ENCODE measurements at regions not wholly inside any gene's neighbourhood (a gene's known extent, or its start where the extent isn't known, plus 50 kb on each side); places are given as distances from the start of the nearest gene placed in this dataset.

DNA sequence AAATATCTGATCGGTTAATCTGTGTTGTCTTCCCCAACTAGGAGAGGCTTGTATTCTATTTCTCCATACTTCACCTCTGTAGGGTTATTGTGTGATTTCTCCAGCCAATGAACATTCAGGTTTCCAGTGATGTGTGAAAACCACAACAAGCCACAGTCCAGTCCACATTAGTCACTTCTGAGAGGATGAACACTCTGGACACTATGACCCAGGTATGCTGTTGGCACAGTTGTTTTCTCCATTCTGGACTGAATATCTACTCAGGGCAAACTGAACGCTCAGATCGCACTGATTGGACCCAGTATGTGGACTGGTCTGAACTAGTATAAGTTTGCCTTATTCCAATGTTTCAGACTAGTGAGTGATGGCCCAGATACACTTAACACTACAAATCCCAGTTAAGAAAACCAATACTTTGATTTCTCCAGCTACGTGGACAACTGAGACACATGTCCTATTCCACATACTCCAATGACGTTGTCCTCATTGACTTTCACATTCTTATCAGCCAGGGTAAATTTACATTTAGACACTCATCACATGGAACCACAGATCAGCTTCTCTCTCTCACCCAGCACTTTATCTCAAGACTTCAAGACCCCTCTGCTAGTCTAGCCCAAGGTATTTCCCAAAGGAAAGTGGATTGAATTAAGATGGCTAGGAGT lies 587.4 kb upstream of the SGO1 start:
- no peaks in the 10 kb centered on the region for H3K36me3 ChIP-seq (ENCODE audit: control insufficient read depth in 2 of 4, insufficient read depth in 4 of 4, low read length in 3 of 4)
- H4K5ac ChIP-seq (ENCODE audit: insufficient read length, low read depth, low read length), result no peak overlapping the region
- H2BK120ac ChIP-seq (replicated peaks; ENCODE audit: low read depth, low read length), result no peak overlapping the region
- H3K27ac ChIP-seq (ENCODE audit: low read depth, low read length), result no peak overlapping the region
- no peak overlapping the region for H2AFZ ChIP-seq (ENCODE audit: low read length)
- no peak overlapping the region for H2AK5ac ChIP-seq (ENCODE audit: low read depth, low read length)
- ChIA-PET CTCF (ENCODE audit: partially characterized antibody) (interaction anchor here (0.9 kb wide), 1 partner anchor 131 kb away, joined by 3 read pairs; no protein-coding TSS in a partner anchor), POLR2A (ENCODE audit: partially characterized antibody) (no interaction called here)
- H3K23ac ChIP-seq (ENCODE audit: insufficient read length), result no peak overlapping the region
- no peaks in the 10 kb centered on the region for H3K9me3 ChIP-seq (ENCODE audit: insufficient read depth in 2 of 2, low read depth in 1 of 2, low read length in 1 of 2)
- no peak overlapping the region for H3K14ac ChIP-seq (ENCODE audit: insufficient read length)
- no peaks in the 10 kb centered on the region for H3K4me1 ChIP-seq (replicated peaks in 1 of 4; ENCODE audit: control insufficient read depth in 3 of 4, insufficient read depth in 4 of 4, low read length in 3 of 4)
- H4K91ac ChIP-seq (replicated peaks; ENCODE audit: insufficient read length, low read length), result no peak overlapping the region
- no peak overlapping the region for H3K9ac ChIP-seq (replicated peaks in 1 of 4; ENCODE audit: extremely low read depth in 1 of 4, low read depth in 3 of 4, low read length in 3 of 4)
- H4K8ac ChIP-seq (ENCODE audit: extremely low read depth, insufficient read depth, low read length), result no peak overlapping the region
- no peak overlapping the region for H3K4ac ChIP-seq (replicated peaks; ENCODE audit: insufficient read length, low read depth, low read length)
- no peak overlapping the region for H3K4me2 ChIP-seq (ENCODE audit: insufficient read depth in 1 of 2, low read depth in 2 of 2, low read length in 2 of 2)
- no peaks in the 10 kb centered on the region for H3K23me2 ChIP-seq (ENCODE audit: low read depth, low read length)
- H3K56ac ChIP-seq (replicated peaks; ENCODE audit: insufficient read length, low read depth, low read length), result no peak overlapping the region
- H3K79me2 ChIP-seq (ENCODE audit: control insufficient read depth in 1 of 2, insufficient read depth in 2 of 2, low read length in 2 of 2), result no peaks in the 10 kb centered on the region
- H2BK15ac ChIP-seq (ENCODE audit: low read length), result no peak overlapping the region
- no peak overlapping the region for H2BK20ac ChIP-seq (ENCODE audit: low read length)
- DNase-seq (ENCODE audit: low read depth in 1 of 2, low spot score in 2 of 2) (no peak), FAIRE-seq (no peak)
- WGBS, 2 experiments (ENCODE audit: extremely low coverage in 1 of 2, insufficient coverage in 1 of 2, insufficient read length in 1 of 2, insufficient replicate concordance in 2 of 2, low coverage in 1 of 2, low lambda C conversion rate in 2 of 2, missing lambda C conversion rate in 1 of 2), result 90% methylated on average over 5 of the region's 5 CpGs; no CpG with 5 or more reads in 1 of the 2 experiments
- no peak overlapping the region for H3K18ac ChIP-seq (ENCODE audit: extremely low read depth, low read length)
- H3K27me3 ChIP-seq (replicated peaks in 1 of 4; ENCODE audit: control insufficient read depth in 3 of 4, extremely low read depth in 1 of 4, insufficient read depth in 3 of 4, low read length in 3 of 4), result peaks cover 0 to 1% (median 0%) of the 10 kb centered on the region in 4 experiments; a peak in 1 of 7 replicates
- H3K4me3 ChIP-seq (ENCODE audit: extremely low read depth in 1 of 4, insufficient read depth in 2 of 4, low read depth in 3 of 4, low read length in 4 of 4), result no peak overlapping the region
- no peaks in the 10 kb centered on the region for H3K79me1 ChIP-seq (ENCODE audit: low read depth, low read length)
- H2BK5ac ChIP-seq (ENCODE audit: low read depth, low read length), result no peak overlapping the region
- H2BK12ac ChIP-seq (ENCODE audit: low read depth, low read length), result no peak overlapping the region
- H4K20me1 ChIP-seq (replicated peaks in 1 of 2; ENCODE audit: control insufficient read depth in 1 of 2, insufficient read depth in 2 of 2, low read length in 2 of 2), result no peaks in the 10 kb centered on the region
- TF ChIP-seq KDM4A (IDR thresholded peaks at IDR 0.05; ENCODE audit: low read depth, low read length, severe bottlenecking) (no peak), GABPA (IDR thresholded peaks at IDR 0.05; ENCODE audit: borderline replicate concordance, insufficient read depth, low read length) (no peak), CHD2 (IDR thresholded peaks at IDR 0.05; ENCODE audit: low read length) (no peak), POLR2A (IDR thresholded peaks at IDR 0.05; ENCODE audit: control extremely low read depth in 1 of 2, low read depth in 2 of 2, low read length in 2 of 2) (no peak), BCL11A (IDR thresholded peaks at IDR 0.05; ENCODE audit: low read depth in 2 of 2, low read length in 2 of 2) (no peak), SIN3A (conservative IDR thresholded peaks at IDR 0.05 in 1 of 2, IDR thresholded peaks at IDR 0.05 in 1 of 2; ENCODE audit: low read depth in 1 of 2, low read length in 2 of 2) (no peak), GTF2F1 (IDR thresholded peaks at IDR 0.05; ENCODE audit: borderline replicate concordance, low read depth, low read length) (no peak), ASH2L (IDR thresholded peaks at IDR 0.05; ENCODE audit: low read length) (no peak), RXRA (IDR thresholded peaks at IDR 0.05; ENCODE audit: insufficient read depth, low read depth, low read length) (no peak), BACH1 (IDR thresholded peaks at IDR 0.05; ENCODE audit: low read length) (no peak), SRF (IDR thresholded peaks at IDR 0.05; ENCODE audit: low read depth, low read length) (no peak)
- TF ChIP-seq, protein P1, sequence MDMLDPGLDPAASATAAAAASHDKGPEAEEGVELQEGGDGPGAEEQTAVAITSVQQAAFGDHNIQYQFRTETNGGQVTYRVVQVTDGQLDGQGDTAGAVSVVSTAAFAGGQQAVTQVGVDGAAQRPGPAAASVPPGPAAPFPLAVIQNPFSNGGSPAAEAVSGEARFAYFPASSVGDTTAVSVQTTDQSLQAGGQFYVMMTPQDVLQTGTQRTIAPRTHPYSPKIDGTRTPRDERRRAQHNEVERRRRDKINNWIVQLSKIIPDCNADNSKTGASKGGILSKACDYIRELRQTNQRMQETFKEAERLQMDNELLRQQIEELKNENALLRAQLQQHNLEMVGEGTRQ (IDR thresholded peaks at IDR 0.05; ENCODE audit: low read length), result no peak
- TF ChIP-seq, protein P2, sequence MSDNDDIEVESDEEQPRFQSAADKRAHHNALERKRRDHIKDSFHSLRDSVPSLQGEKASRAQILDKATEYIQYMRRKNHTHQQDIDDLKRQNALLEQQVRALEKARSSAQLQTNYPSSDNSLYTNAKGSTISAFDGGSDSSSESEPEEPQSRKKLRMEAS (IDR thresholded peaks at IDR 0.05), result no peak
